Fibroblast of peridontal ligament (primary cell): ENCODE measurements at regions not wholly inside any gene's neighbourhood (a gene's known extent, or its start where the extent isn't known, plus 50 kb on each side); places are given as distances from the start of the nearest gene placed in this dataset.
"Not testable (repeated sequence)": the region's sequence is repeated elsewhere in the genome, so short reads cannot be mapped to it uniquely, and the experiment has no call there.

Source experiments
- DNase-seq: peaks from one replicate; pipeline ENCODE4 v3.0.0-alpha.2; 2010; ENCODE audit errors: extremely low read depth

DNA sequence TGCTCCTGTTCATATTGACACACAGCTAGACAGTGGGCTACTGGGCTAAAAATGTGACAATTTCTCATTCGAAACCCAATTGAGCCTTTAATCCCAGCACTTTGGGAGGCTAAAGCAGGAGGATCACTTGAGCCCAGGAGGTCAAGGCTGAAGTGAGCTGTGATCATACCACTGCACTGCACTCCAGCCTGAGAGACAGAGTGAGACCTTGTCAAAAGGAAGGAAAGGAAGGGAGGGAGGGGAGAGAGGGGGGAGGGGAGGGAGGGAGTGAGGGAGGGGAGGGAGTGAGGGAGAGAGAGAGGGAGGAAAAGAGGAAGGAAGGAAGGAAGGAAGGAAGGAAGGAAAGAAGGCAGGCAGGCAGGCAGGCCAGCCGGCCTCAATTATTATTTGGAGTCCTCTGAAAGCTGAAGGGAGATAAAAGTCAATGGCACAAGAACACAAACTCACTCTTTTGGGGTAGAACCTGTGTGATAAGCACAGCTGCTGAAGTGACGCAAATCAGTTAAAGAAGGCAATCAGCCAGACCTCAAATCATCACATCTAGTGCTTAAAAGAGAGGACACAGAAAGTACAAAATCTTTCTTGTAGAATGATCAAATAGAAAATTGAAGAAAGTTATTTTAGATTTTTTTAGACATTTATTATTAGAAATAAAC lies 98.1 kb downstream of the CCDC71L start:
- peak; percentile 43 for DNase-seq

DNA sequence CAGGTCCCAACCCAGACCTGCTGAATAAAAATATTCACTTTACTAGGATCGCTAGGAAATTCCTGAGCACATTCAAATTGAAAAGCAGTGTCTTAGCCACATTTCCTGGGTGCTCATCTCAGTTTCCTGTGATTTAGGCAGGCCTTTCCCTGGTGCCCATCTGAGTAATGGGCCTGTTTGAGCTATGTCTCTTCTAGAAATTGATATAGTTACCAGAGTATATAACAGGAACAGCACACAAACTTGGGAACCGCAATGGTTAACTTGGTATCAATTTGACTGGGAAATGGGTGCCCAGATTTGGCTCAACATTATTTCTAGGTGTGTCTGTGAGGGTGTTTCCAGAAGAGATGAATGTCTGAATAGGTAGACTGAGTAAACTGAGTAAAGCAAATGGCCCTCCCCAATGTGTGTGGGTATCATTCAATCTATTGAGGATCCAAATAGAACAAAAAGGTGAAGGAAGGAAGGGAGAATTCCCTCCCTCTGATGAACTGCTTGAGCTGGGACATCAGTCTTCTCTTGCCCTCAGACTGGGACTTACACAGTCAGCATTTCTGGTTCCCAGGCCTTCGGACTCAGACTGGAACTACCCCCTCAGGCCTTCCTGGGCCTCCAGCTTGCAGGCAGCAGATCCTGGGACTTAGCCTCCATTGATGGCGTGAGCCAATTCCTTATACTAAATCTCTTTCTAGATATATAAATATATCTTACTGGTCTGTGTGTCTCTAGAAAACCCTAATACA lies 99.1 kb downstream of the CCDC71L start:
- DNase-seq: no peak

DNA sequence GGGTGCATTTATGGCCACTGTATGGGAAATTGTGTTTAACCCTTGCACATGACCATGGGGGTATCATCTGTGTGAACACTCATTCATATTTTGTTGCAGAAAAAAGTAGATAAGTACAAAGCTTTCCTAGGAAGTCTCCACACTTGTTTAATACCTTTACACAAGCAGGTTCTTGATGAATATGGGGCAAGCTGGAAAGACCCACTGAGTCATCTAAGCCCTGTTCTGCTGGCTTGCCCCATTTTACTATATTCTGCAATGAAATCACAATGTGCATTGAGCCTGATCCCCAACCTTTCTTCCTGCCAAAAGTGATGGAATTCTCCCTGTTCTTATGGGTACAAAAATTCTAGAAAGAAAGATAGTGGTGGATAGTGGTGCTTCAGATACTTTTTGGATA lies 99.8 kb downstream of the CCDC71L start:
- DNase-seq: no peak

DNA sequence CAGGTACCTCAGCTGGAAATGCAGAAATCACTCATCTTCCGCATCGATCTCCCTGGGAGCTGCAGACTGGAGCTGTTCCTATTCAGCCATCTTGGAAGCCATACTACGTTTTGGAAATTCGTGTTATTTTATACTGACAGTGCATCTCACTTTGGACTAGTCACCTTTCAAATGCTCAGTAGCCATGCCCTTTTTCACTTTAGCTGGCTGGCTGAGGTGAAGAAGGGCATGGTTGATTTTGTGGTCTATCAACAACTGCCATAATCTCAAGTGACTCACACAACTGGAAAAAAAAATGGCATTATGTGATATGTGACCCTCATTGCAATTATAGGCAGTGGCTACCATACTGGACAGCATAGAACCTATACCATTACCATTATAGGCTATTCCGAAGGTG lies 100.5 kb downstream of the CCDC71L start:
- DNase-seq: no peak

DNA sequence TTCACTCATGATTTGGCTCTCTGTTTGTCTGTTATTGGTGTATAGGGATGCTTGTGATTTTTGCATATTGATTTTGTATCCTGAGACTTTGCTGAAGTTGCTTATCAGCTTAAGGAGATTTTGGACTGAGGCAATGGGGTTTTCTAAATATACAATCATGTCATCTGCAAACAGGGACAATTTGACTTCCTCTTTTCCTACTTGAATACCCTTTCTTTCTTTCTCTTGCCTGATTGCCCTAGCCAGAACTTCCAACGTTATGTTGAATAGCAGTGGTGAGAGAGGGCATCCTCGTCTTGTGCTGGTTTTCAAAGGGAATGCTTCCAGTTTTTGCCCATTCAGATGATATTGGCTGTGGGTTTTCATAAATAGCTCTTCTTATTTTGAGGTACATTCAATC lies 104.7 kb downstream of the CCDC71L start:
- DNase-seq: not testable (repeated sequence)

DNA sequence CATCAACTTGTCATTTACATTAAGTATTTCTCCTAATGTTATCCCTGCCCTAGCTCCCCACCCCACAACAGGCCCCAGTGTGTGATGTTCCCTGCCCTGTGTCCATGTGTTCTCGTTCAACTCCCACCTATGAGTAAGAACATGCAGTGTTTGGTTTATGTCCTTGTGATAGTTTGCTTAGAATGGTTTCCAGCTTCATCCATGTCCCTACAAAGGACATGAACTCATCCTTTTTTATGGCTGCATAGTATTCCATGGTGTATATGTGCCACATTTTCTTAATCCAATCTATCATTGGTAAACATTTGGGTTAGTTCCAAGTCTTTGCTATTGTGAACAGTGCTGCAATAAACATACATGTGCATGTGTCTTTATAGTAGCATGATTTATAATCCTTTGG lies 106.3 kb downstream of the CCDC71L start:
- DNase-seq: not testable (repeated sequence)

DNA sequence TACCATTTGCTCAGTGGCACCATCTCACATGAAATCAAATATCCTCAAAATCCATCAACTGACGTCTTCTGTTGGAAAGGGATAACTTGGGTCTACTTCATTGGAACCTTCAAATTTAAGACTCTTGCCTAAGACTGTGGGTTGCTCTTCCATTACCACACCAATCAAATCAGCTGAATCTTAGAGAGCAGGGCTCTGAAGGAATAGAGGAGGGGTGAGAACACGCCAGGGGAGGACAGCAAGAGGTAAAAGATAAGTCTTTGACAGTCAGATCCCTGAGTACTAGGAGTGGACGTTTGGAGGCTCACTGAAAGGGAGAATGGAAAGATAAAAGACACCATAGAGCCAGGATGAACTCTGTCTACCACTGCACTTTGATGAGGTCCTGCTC lies 107.5 kb downstream of the CCDC71L start:
- no peak for DNase-seq

DNA sequence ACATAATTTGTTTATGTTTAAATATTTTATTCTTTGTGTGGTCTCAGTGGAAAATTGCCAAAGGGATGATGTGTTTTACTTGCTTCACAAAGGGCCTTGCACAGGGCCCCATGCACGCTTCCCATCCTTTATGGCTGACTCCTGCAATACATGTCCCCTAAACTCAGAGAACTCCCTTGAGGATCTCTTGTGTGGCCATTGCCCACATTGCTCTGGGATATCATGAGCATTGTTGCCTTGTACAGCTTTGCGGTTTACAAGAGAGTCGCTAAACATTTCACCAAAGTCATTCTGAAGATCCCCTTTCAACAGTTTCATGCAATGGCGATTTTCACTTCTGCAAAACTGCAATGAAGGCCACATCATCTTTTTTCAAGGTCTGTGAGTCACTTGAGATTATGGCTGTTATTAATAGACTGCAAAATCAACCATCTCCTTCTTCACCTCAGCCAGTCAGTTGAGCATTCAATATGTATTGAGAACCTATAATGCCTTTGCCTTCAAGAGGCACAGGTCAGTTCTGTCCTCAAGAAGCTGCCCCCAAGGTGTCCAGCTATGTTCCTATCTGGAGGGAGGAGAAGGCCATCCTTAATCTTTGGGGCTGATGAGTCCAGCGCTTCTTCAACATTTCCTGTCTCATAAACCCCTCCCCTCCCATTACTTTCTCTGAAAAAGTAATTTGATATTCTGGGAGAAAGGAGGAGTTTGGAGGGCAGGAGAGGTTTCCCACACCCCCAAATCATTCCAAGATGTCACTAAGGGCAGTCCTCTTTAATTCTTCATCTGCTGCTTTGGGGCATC lies 108.1 kb downstream of the CCDC71L start:
- DNase-seq: no peak

DNA sequence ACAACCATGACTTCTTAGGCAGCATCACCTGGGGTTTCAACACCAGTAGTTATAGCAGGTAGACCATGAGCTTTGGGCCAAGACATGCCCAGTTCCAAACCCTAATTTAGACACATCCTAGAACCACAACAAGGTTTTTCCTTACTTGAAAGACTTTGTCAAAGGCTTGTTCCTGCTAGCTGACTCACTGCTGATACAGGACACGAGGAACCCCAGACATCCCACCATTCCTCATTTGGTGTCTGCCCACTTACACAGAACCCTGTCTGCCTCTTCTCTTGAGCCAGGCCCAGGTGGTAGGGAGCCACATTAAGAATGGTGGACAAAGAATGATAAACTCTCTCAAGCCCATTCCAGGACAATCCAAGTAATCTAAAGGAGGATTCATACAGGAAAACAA lies 109.0 kb downstream of the CCDC71L start:
- no peak for DNase-seq

DNA sequence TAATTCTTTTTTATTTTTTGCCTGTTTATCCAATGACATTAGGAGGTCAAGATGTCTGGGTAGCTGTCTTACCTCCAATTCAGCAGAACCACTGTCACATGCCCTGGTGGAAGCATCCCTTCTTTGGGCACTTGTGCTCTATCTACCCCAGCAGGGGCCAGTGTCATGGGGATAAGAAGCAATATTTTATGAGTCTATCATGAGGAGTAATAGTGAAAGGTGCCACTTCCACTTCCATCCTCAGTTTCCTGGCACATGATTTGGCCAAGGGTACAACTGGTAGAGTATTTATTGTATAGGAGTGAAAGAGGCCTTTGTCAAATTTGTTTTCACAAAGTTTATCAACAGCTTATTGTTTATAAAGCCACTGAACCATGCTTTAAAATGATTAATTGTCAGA lies 112.5 kb downstream of the CCDC71L start:
- DNase-seq: no peak

DNA sequence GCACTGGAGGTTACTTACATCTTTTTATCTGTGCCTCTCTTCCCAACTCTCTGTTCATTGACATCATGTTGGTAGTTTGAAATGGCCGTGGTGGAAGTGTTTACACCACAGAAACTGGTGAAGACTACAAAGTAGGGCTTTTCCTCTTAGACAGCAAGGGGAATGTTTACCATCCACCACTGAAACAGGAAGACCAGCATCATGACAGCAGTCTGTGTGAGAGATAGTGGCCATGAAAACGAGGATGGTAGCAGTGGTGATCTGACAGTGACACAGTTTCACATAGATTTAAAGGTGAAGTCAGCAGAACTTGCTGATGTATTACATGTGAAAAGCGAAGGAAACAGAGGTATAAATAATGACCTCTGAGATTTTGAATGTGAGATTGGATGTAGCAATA lies 115.7 kb downstream of the CCDC71L start:
- DNase-seq: no peak

DNA sequence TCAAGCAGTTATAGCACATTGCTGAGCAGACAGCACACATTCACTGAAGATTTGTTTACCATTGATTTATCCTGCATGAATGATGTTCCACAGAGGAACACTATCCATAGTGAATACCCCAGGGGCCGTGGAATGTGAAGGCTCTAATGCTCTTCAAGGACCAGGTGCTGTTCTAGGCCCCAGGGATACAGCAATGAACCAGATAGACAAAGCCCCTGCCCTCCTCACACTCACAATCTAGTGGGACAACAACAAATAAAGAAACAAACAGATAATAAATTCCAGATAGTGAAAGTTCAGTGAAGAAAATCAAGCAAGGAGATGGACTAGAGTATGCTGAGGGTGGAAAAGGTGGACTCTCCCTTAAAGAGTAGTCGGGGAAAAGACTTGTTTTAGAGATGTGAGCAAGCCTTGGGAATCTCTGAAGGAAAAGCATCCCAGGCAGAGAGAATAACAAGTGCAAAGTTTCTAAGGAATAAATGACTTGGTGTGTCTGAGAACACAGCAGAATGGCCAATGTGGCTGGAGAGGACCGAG lies 117.7 kb downstream of the CCDC71L start:
- no peak for DNase-seq

DNA sequence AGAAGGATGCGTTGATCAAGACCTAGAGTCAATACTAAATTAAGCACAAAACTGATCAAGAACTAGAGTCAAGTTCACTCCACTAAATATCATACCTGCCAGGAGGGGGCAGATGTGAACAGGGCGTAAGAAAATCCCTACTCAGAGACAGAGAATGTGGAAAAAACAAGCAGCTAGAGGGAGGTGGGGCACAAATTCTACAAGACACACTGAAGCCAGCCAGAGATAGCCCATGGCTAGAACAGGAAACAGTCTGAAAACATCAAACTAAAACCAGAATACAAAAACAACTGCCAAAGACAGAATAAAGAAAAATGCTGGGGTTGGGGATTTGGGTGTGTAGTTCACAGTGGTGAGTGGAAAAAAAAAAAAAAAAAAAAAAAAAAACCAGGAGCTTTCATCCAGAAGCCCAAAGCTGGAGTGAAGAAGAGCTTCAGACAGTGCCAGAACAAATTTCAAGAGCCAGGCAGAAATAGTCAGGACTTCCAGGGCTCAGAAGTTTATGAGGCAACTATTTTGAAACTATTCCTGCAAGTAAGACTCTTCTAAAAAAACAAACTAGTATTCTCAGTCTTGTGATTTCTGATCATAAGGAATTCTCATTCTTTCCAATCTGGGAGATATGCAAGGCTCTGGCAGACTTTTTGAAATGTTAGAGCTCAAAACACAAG lies 118.3 kb downstream of the CCDC71L start:
- DNase-seq: peak; percentile 95

DNA sequence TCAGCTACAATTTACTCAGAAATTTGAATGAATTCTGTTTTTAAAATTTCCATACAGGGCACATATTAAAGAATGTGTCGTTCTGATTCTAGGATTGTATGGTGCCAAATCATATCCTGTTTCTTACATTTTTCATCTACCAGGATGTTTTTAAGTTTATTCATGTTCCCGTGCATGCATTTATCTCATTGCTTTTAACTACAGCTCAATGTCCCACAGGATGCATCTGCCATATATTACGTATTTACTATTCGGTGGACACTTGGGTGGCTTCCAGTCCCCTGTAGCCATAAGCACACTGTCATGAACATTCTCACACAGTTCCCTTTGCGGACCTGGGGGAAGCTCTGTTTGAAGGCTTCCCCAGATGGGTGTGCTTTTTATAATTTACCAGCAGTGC lies 122.3 kb downstream of the CCDC71L start:
- DNase-seq: no peak

DNA sequence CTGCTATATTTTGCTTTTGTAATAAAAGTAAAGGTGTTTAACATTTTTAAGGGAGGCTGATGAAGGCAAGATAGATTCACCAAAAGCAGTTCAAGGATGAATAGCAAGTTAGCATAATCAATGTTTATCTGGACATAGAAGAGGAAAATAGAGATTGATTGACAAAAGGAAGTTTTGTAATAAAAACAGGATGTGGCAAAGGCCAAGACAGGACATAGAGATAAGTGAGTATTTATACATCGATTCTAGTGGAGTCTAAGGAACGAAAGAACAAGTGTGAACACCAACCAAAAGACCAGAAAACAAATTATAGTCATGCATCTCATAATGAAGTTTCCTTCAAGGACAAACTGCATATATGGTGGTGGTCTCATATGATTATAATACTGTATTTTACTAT lies 123.8 kb downstream of the CCDC71L start:
- no peak for DNase-seq

DNA sequence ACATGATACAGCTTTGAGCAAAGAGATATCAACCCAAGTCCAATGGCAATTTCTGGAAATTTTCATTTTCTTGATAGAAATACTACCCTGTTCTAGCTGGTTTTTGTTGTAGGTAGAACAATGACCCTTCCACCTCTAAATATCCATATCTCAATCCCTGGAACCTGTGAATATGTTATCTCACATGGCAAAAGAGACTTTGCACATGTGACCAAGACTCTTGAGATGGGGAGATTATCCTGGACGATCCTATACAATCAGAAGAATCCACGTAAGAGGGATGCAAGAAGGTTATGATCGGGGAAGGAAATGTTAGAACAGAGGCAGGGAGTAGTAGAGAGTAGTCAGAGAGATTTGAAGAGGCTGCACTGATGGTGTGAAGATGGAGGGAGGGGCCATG lies 124.9 kb downstream of the CCDC71L start:
- no peak for DNase-seq

DNA sequence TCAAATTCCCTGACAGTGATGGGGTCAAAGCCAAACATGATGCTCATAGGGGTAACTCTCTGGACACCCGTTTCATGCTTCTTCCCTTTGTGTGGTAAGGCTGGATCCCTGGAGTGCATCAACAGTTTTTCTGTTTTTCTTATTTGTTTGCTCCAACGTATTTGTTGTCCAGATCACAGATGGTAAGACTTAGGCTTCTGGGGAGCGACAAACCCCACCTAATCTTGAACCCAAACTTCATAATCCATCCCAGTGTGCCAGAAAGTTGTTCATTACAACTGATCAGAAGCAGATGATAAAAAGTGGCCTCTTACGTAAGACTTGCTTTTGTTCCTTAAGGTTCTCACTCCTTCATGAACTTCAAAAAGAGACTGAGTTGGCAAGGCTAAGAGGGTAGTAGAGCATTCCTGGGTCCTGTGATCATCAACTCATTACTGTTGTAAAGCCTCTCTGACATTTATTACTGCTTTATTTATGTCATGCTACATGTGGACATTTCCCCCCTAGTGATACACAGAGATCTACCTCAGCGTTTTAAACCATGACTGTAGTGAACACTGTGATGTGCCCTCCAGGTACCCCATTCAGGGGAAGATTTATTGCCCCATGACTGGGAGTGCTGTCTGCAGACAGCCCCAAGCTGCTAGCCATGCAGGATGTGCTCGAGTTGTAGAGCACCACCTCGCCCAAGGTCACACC lies 125.6 kb downstream of the CCDC71L start:
- peak; percentile 51 for DNase-seq

DNA sequence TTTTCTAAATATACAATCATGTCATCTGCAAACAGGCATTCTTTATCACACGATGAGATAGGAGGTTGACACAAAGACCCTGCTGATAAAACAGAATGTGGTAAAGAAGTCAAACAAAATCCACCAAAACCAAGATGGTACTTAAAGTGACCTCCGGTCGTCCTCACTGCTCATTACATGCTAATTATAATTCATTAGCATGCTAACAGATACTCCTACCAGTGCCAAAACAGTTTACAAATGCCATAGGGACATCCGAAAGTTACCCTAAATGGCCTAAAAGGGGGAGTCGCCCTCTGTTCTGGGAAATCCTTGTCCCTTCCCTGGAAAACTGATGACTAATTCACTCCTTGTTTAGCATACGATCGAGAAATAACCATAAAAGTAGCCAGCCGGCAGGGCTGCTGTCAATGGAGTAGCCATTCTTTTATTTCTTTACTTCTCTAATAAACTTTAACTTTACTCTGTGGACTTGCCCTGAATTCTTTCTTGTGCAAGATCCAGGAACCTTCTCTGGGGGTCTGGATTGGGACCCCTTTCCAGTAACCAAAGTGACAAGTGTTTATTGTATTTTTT lies 126.6 kb downstream of the CCDC71L start:
- DNase-seq: no peak

DNA sequence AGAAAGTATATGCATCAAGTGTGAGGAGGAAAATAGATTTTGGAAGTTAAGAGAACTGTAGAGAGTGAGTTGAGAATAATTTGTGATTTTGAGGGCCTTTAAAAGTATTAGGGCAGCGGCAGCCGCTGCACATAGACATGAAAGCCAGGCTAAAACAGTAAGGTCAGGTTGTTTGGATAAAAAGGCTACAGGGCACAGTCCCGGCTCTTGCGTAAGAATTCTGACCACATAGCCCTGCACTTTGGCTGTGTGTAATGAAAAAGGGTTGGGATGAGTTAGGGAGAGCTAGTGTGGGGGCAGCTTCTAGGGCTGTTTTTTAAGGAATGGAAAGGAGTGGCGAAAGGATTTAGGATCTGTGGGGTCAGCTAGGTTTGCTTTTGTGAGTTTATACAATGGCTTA lies 130.8 kb downstream of the CCDC71L start:
- peak; percentile 20 for DNase-seq

DNA sequence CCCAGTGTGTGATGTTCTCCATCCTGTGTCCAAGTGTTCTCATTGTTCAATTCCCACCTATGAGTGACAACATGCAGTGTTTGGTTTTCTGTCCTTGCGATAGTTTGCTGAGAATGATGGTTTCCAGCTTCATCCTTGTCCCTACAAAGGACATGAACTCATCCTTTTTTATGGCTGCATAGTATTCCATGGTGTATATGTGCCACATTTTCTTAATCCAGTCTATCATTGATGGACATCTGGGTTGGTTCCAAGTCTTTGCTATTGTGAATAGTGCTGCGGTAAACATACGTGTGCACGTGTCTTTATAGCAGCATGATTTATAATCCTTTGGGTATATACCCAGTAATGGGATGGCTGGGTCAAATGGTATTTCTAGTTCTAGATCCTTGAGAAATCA lies 134.3 kb downstream of the CCDC71L start:
- DNase-seq: not testable (repeated sequence)

DNA sequence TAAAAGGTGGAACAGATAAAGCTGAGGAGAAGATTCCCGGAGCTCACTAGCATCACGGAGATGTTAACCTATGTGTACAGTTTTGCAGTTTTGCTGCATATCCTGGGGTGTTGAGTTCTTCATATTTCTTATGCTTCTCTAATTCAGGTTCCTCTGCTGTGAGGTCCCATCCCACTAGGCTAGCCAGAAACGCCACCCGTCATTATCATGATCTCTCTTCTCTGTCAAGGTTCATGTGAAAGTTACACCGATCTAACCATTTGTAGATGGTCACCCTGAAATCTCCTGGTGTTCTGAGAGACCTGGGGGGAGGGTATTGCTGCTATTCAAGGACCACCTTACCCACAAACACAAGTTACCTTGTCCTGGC lies 136.3 kb downstream of the CCDC71L start:
- no peak for DNase-seq
